Body of pancreas (tissue), 4 donors: ENCODE measurements at regions not wholly inside any gene's neighbourhood (a gene's known extent, or its start where the extent isn't known, plus 50 kb on each side); places are given as distances from the start of the nearest gene placed in this dataset.

Source experiments
- POLR2A ChIP-seq, 3 donors: fragments of 450-650 bp; IDR thresholded peaks; one replicate each; pipeline ENCODE4 v1.6.1; 2016; ENCODE audit warnings: antibody characterized with exemption in 3 of 3, mild to moderate bottlenecking in 2 of 3
- TF ChIP-seq, protein P1 (sequence below), 7 experiments: fragments of 450-650 bp in 4 of 7; fragments of 200-600 bp in 3 of 7; sonication (generic) in 3 of 7; IDR thresholded peaks; one replicate each; pipeline ENCODE4 v1.5.1; 2016 to 2019; ENCODE audit warnings: antibody characterized with exemption in 7 of 7

- TF ChIP-seq, protein P1, sequence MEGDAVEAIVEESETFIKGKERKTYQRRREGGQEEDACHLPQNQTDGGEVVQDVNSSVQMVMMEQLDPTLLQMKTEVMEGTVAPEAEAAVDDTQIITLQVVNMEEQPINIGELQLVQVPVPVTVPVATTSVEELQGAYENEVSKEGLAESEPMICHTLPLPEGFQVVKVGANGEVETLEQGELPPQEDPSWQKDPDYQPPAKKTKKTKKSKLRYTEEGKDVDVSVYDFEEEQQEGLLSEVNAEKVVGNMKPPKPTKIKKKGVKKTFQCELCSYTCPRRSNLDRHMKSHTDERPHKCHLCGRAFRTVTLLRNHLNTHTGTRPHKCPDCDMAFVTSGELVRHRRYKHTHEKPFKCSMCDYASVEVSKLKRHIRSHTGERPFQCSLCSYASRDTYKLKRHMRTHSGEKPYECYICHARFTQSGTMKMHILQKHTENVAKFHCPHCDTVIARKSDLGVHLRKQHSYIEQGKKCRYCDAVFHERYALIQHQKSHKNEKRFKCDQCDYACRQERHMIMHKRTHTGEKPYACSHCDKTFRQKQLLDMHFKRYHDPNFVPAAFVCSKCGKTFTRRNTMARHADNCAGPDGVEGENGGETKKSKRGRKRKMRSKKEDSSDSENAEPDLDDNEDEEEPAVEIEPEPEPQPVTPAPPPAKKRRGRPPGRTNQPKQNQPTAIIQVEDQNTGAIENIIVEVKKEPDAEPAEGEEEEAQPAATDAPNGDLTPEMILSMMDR (IDR thresholded peaks at IDR 0.05): no peak
- TF ChIP-seq POLR2A (IDR thresholded peaks at IDR 0.05): no peak
These were observed 58.6 kb upstream of the TSC22D2 start for GRCh38 chr3:150349314-150350097.
